Caco-2 (cell line): ENCODE measurements at regions not wholly inside any gene's neighbourhood (a gene's known extent, or its start where the extent isn't known, plus 50 kb on each side); places are given as distances from the start of the nearest gene placed in this dataset.

Experiments
- BruUV-seq: library from RNA; stranded (reverse); fragments of 400-500 nt; replicated peaks from 2 replicates; lab custom pipeline; 2021; lab: Mats Ljungman, UMichigan
- CTCF ChIA-PET: fragments of 300-600 bp; sonication (Branson Sonifier 250); formaldehyde crosslinking; loops from one replicate; lab custom pipeline; 2022; ENCODE audit warnings: antibody characterized with exemption; lab: Charles Lee
- POLR2A ChIA-PET: fragments of 300-600 bp; sonication (Branson Sonifier 250); formaldehyde crosslinking; loops from one replicate; lab custom pipeline; 2022; ENCODE audit warnings: antibody characterized with exemption; lab: Charles Lee
- DNase-seq, 2 experiments: peaks; one replicate each; pipeline versions ENCODE4 v3.0.0 to v3.0.0-alpha.2; 2020 to 2022
- H3K27me3 ChIP-seq: replicated peaks from 2 replicates; pipeline ENCODE4 v1.6.0; 2011; ENCODE audit warnings: low read length; ENCODE audit not compliant: control insufficient read depth, insufficient read depth
- H3K36me3 ChIP-seq: 2 replicates; pipeline ENCODE4 v1.5.1; 2011; ENCODE audit warnings: low read length; ENCODE audit not compliant: control insufficient read depth, insufficient read depth
- H3K4me1 ChIP-seq: fragments of 250-450 bp; sonication (Bioruptor Pico); 2 replicates; pipeline ENCODE4 v1.5.1; 2020; ENCODE audit warnings: mild to moderate bottlenecking
- H3K4me3 ChIP-seq: 2 replicates; pipeline ENCODE4 v1.5.1; 2011; ENCODE audit warnings: low read depth, mild to moderate bottlenecking, control low read depth, low read length
- H3K9me3 ChIP-seq: fragments of 250-450 bp; sonication (Bioruptor Pico); 2 replicates; pipeline ENCODE4 v1.5.1; 2020; ENCODE audit warnings: mild to moderate bottlenecking, moderate library complexity
- H3K27ac Mint-ChIP-seq: one replicate; pipeline ENCODE4 v1.8.0; 2022; ENCODE audit warnings: mixed read lengths; ENCODE audit not compliant: unreplicated experiment
- H3K27me3 Mint-ChIP-seq: one replicate; pipeline ENCODE4 v1.8.0; 2022; ENCODE audit warnings: mixed read lengths; ENCODE audit not compliant: insufficient read depth, unreplicated experiment
- H3K36me3 Mint-ChIP-seq: one replicate; pipeline ENCODE4 v1.8.0; 2022; ENCODE audit warnings: mild to moderate bottlenecking, mixed read lengths; ENCODE audit not compliant: insufficient read depth, unreplicated experiment
- H3K4me1 Mint-ChIP-seq: one replicate; pipeline ENCODE4 v1.8.0; 2022; ENCODE audit warnings: low read depth, mixed read lengths; ENCODE audit not compliant: unreplicated experiment
- H3K4me3 Mint-ChIP-seq: one replicate; pipeline ENCODE4 v1.8.0; 2022; ENCODE audit warnings: mild to moderate bottlenecking, moderate library complexity, mixed read lengths; ENCODE audit not compliant: unreplicated experiment
- H3K9me3 Mint-ChIP-seq: one replicate; pipeline ENCODE4 v1.8.0; 2022; ENCODE audit warnings: mixed read lengths; ENCODE audit not compliant: unreplicated experiment
- intact Hi-C: fragments of 100-400 bp; cut with micrococcal nuclease; formaldehyde crosslinking; loops from one replicate; pipeline ENCODE4 v1.10.0; 2022; ENCODE audit not compliant: unreplicated experiment
- TF ChIP-seq, protein P1 (sequence below), 2 experiments: fragments of 200-600 bp in 1 of 2; IDR thresholded peaks; 1 replicate in 1 of 2; 2 replicates in 1 of 2; pipeline versions ENCODE4 v1.5.1 to v1.8.0; 2011 to 2022; ENCODE audit warnings: antibody characterized with exemption in 1 of 2, control low read depth in 1 of 2, inconsistent platforms in 1 of 2, low read depth in 1 of 2, low read length in 1 of 2, mild to moderate bottlenecking in 1 of 2, moderate library complexity in 1 of 2; ENCODE audit not compliant: insufficient read depth in 1 of 2, severe bottlenecking in 1 of 2, unreplicated experiment in 1 of 2

DNA sequence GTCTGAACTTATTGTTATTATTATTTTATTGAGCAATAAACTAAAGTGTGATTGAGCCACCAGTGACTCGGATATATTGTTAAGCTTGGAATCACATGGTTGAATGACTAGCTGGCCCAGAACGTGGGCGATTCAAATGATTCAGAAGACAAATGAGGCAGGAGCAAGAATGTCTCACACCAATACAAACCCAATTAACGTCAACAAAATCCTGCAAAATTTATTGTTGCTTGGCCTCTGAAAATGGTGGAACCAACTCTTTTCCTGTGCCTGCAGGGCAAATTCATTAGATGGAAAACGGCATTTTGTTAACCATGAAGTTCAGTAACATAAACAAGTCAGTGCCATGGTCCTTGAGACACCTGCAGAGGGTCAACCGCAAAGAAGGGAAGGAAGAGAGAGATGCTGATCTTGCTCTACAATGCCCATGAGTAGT, 482.0 kb downstream of the SETD4 start:
- H3K27me3 ChIP-seq: no peaks in the 10 kb centered on the region
- BruUV-seq: no TSS peak
- no peak overlapping the region for H3K4me3 ChIP-seq
- Mint-ChIP-seq H3K27me3 (peaks cover 11% of the 10 kb centered on the region), H3K36me3 (no peaks in the 10 kb centered on the region), H3K9me3 (no peaks in the 10 kb centered on the region), H3K4me1 (no peaks in the 10 kb centered on the region), H3K27ac (no peak overlapping the region), H3K4me3 (no peak overlapping the region)
- TF ChIP-seq, protein P1, sequence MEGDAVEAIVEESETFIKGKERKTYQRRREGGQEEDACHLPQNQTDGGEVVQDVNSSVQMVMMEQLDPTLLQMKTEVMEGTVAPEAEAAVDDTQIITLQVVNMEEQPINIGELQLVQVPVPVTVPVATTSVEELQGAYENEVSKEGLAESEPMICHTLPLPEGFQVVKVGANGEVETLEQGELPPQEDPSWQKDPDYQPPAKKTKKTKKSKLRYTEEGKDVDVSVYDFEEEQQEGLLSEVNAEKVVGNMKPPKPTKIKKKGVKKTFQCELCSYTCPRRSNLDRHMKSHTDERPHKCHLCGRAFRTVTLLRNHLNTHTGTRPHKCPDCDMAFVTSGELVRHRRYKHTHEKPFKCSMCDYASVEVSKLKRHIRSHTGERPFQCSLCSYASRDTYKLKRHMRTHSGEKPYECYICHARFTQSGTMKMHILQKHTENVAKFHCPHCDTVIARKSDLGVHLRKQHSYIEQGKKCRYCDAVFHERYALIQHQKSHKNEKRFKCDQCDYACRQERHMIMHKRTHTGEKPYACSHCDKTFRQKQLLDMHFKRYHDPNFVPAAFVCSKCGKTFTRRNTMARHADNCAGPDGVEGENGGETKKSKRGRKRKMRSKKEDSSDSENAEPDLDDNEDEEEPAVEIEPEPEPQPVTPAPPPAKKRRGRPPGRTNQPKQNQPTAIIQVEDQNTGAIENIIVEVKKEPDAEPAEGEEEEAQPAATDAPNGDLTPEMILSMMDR (IDR thresholded peaks at IDR 0.05; ENCODE audit: insufficient read depth in 1 of 2, low read depth in 1 of 2, low read length in 1 of 2, severe bottlenecking in 1 of 2, unreplicated experiment in 1 of 2): no peak
- intact Hi-C loops: no loop called here
- no peaks in the 10 kb centered on the region for H3K36me3 ChIP-seq
- no peaks in the 10 kb centered on the region for H3K9me3 ChIP-seq
- ChIA-PET POLR2A (no interaction called here), CTCF (no interaction called here)
- no peak for DNase-seq
- no peaks in the 10 kb centered on the region for H3K4me1 ChIP-seq

DNA sequence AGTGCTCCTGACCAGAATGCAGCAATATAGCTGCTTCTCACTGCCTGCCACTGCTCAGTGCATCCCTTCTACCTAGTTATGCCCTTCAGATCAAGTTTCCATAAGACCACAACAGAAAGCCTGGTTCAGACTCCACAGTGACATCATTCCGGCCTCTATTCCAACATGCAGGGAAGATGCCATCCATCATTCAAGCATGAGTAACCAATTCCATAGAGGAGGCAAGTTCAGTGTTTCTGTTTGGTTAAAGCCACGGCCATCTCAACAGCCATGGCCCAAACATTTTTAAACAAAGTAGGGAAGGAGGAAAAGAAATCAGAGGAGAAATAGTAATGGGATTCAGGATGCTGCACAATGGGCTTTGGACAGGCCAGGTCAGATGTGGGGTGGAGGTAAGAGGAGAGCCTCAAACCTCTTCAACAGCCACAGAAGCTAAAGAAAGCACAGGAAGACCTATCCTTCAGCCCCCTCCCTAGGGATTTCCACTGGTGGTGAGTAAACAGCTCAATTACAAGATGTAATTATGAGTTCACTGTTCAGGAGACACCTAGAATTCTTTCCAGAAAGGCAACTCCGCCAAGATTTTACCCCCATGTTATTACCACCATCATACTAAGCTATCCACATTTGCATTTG, 484.9 kb downstream of the SETD4 start:
- H3K36me3 ChIP-seq: no peaks in the 10 kb centered on the region
- H3K36me3 Mint-ChIP-seq: no peaks in the 10 kb centered on the region
- no peaks in the 10 kb centered on the region for H3K4me1 Mint-ChIP-seq
- no peaks in the 10 kb centered on the region for H3K4me1 ChIP-seq
- no peaks in the 10 kb centered on the region for H3K9me3 Mint-ChIP-seq
- H3K27me3 ChIP-seq: no peaks in the 10 kb centered on the region
- CTCF ChIA-PET: no interaction called here
- POLR2A ChIA-PET: no interaction called here
- peaks cover 6% of the 10 kb centered on the region for H3K27me3 Mint-ChIP-seq
- DNase-seq: no peak
- no peak overlapping the region for H3K4me3 ChIP-seq
- BruUV-seq: no TSS peak
- H3K27ac Mint-ChIP-seq: no peak overlapping the region
- no peaks in the 10 kb centered on the region for H3K9me3 ChIP-seq
- H3K4me3 Mint-ChIP-seq: no peak overlapping the region
- intact Hi-C loops: no loop called here
- TF ChIP-seq, protein P1 (IDR thresholded peaks at IDR 0.05; ENCODE audit: insufficient read depth in 1 of 2, low read depth in 1 of 2, low read length in 1 of 2, severe bottlenecking in 1 of 2, unreplicated experiment in 1 of 2): no peak

DNA sequence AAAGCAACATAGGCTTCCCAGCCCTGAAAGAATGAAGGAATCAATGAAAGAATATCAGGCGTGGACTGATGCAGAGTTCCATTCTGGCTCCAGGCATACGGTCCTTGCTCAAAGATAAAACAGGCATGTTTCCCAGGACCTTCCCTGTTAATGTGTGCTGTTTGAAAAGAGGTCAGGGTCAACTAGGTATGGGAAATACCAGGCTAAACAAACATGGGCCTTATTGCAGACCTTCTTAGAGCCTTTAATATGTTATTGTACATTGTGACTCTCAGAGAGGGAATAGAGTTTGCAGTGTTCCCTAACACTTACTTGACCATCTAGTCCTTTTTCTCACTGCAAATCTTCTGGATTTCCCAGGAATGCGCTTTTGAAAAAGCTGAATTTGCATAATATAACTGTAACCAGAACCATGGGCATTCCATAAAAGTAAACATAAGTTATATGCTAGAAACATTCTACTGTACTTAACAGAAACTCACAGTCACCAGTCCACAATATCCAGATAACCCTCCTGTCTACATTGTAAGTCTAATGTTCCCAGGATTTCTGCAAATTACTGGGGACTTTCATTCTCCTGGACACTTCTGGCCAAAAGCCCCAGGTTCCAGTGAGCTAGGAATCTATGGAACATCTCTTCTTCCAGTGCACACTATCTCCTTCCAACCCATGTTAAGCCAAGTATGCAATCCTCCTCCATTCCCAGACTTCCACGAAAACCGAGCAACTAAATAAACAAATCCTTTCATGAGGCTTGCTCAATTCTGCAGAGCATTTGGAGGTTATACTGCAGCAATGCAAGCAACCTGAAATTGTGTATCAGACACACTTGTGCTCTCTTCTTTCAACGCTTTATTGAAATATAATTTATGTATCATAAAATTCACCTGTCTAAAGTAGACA, 486.6 kb downstream of the SETD4 start:
- TF ChIP-seq, protein P1 (IDR thresholded peaks at IDR 0.05; ENCODE audit: insufficient read depth in 1 of 2, low read depth in 1 of 2, low read length in 1 of 2, severe bottlenecking in 1 of 2, unreplicated experiment in 1 of 2): no peak
- no peak overlapping the region for H3K27ac Mint-ChIP-seq
- peaks cover 2% of the 10 kb centered on the region for H3K27me3 Mint-ChIP-seq
- Histone ChIP-seq H3K36me3 (no peaks in the 10 kb centered on the region), H3K27me3 (no peaks in the 10 kb centered on the region), H3K4me3 (no peak overlapping the region), H3K4me1 (no peaks in the 10 kb centered on the region), H3K9me3 (no peaks in the 10 kb centered on the region)
- H3K4me3 Mint-ChIP-seq: no peak overlapping the region
- BruUV-seq: no TSS peak
- H3K4me1 Mint-ChIP-seq: no peaks in the 10 kb centered on the region
- ChIA-PET POLR2A (no interaction called here), CTCF (no interaction called here)
- intact Hi-C loops: no loop called here
- DNase-seq: no peak
- H3K36me3 Mint-ChIP-seq: no peaks in the 10 kb centered on the region
- H3K9me3 Mint-ChIP-seq: no peaks in the 10 kb centered on the region
